CD4-positive, alpha-beta T cell treated with Interleukin-4 for 4 hours (primary cell): ENCODE measurements at regions not wholly inside any gene's neighbourhood (a gene's known extent, or its start where the extent isn't known, plus 50 kb on each side); places are given as distances from the start of the nearest gene placed in this dataset.
"Not testable (repeated sequence)": the region's sequence is repeated elsewhere in the genome, so short reads cannot be mapped to it uniquely, and the experiment has no call there.

ENCODE experiments used
- DNase-seq: peaks from one replicate; pipeline ENCODE4 v3.0.0-alpha.2; 2020

- DNase-seq: no peak
Observed at GRCh38 chr5:97545886-97546535, 363.0 kb upstream of the RIOK2 start.

- DNase-seq: no peak
Observed at GRCh38 chr5:97547430-97547829, 364.4 kb upstream of the RIOK2 start.

GRCh38 chr5:97547999-97548738 lies 365.1 kb upstream of the RIOK2 start:
- DNase-seq: peak; percentile 25

- DNase-seq: no peak
Observed at GRCh38 chr5:97548739-97549080, 365.7 kb upstream of the RIOK2 start.

- no peak for DNase-seq
Observed at GRCh38 chr5:97549496-97549895, 366.4 kb upstream of the RIOK2 start.

GRCh38 chr5:97550164-97550563 lies 367.1 kb upstream of the RIOK2 start:
- no peak for DNase-seq

GRCh38 chr5:97550818-97551217 lies 367.8 kb upstream of the RIOK2 start:
- DNase-seq: no peak

- DNase-seq: no peak
Observed at GRCh38 chr5:97553604-97554452, 370.8 kb upstream of the RIOK2 start.

- no peak for DNase-seq
Observed at GRCh38 chr5:97554977-97555643, 372.1 kb upstream of the RIOK2 start.

- DNase-seq: no peak
Observed at GRCh38 chr5:97555644-97555981, 372.6 kb upstream of the RIOK2 start.

GRCh38 chr5:97559827-97560598 lies 377.0 kb upstream of the RIOK2 start:
- no peak for DNase-seq

- DNase-seq: no peak
Observed at GRCh38 chr5:97560599-97560993, 377.5 kb upstream of the RIOK2 start.

GRCh38 chr5:97563050-97563657 lies 380.1 kb upstream of the RIOK2 start:
- no peak for DNase-seq

GRCh38 chr5:97568382-97568781 lies 385.3 kb upstream of the RIOK2 start:
- DNase-seq: no peak

- DNase-seq: no peak
Observed at GRCh38 chr5:97570242-97570641, 387.2 kb upstream of the RIOK2 start.

GRCh38 chr5:97575322-97575721 lies 392.3 kb upstream of the RIOK2 start:
- no peak for DNase-seq

- DNase-seq: no peak
Observed at GRCh38 chr5:97576956-97577355, 393.9 kb upstream of the RIOK2 start.

- not testable (repeated sequence) for DNase-seq
Observed at GRCh38 chr5:97579977-97580376, 396.9 kb upstream of the RIOK2 start.

- DNase-seq: no peak
Observed at GRCh38 chr5:97580746-97581145, 397.7 kb upstream of the RIOK2 start.

GRCh38 chr5:97591781-97592180 lies 408.7 kb upstream of the RIOK2 start:
- DNase-seq: no peak

GRCh38 chr5:97600486-97600885 lies 417.4 kb upstream of the RIOK2 start:
- DNase-seq: no peak

GRCh38 chr5:97601651-97602050 lies 418.6 kb upstream of the RIOK2 start:
- no peak for DNase-seq
